Gastroesophageal sphincter (tissue), 4 donors: ENCODE measurements at regions not wholly inside any gene's neighbourhood (a gene's known extent, or its start where the extent isn't known, plus 50 kb on each side); places are given as distances from the start of the nearest gene placed in this dataset.

Source experiments
- ATAC-seq: fragments of 150-250 bp; one replicate; pipeline ENCODE4 v1.9.1; 2016; ENCODE audit warnings: mild to moderate bottlenecking, moderate library complexity
- H3K27ac ChIP-seq, 4 donors: fragments of 200-600 bp; sonication (generic) in 3 of 4; 1 replicate in 3 of 4; 2 replicates in 1 of 4; pipeline ENCODE4 v1.5.1; 2016 to 2019
- H3K27me3 ChIP-seq: fragments of 200-600 bp; sonication (generic); one replicate; pipeline ENCODE4 v1.5.1; 2019
- H3K36me3 ChIP-seq, 2 donors: fragments of 200-600 bp; sonication (generic); one replicate each; pipeline ENCODE4 v1.5.1; 2019; ENCODE audit warnings: control low read depth in 1 of 2
- H3K4me1 ChIP-seq, 3 donors: fragments of 200-600 bp; sonication (generic); 1 replicate in 2 of 3; 2 replicates in 1 of 3; pipeline ENCODE4 v1.5.1; 2016 to 2019; ENCODE audit warnings: control low read depth in 2 of 3
- H3K4me3 ChIP-seq, 2 donors: fragments of 200-600 bp; sonication (generic); one replicate each; pipeline ENCODE4 v1.5.1; 2019; ENCODE audit warnings: mild to moderate bottlenecking in 1 of 2, moderate library complexity in 1 of 2
- H3K9me3 ChIP-seq, 3 donors: fragments of 200-600 bp; sonication (generic); one replicate each; pipeline ENCODE4 v1.5.1; 2017 to 2019; ENCODE audit warnings: control low read depth in 2 of 3
- EP300 ChIP-seq: sonication (generic); formaldehyde crosslinking; IDR thresholded peaks from one replicate; pipeline ENCODE4 v1.6.1; 2017; ENCODE audit warnings: antibody characterized with exemption, mild to moderate bottlenecking
- POLR2A ChIP-seq, 2 donors: fragments of 450-650 bp; IDR thresholded peaks; one replicate each; pipeline ENCODE4 v1.6.1; 2017; ENCODE audit warnings: antibody characterized with exemption in 2 of 2, mild to moderate bottlenecking in 2 of 2, moderate library complexity in 1 of 2
- POLR2AphosphoS5 ChIP-seq: sonication (generic); formaldehyde crosslinking; IDR thresholded peaks from one replicate; pipeline ENCODE4 v1.6.1; 2017; ENCODE audit warnings: antibody characterized with exemption
- WGBS, 2 donors: methylation state at CpG; one replicate each; pipeline ENCODE4 v1.1.5; 2018; ENCODE audit warnings: low coverage in 1 of 2; 5-methylcytosine and 5-hydroxymethylcytosine counted together
- TF ChIP-seq, protein P1 (sequence below), 4 experiments: fragments of 200-600 bp in 2 of 4; fragments of 450-650 bp in 2 of 4; sonication (generic) in 1 of 4; IDR thresholded peaks; one replicate each; pipeline ENCODE4 v1.5.1; 2017 to 2019; ENCODE audit warnings: antibody characterized with exemption in 4 of 4, mild to moderate bottlenecking in 2 of 4, moderate library complexity in 2 of 4

DNA sequence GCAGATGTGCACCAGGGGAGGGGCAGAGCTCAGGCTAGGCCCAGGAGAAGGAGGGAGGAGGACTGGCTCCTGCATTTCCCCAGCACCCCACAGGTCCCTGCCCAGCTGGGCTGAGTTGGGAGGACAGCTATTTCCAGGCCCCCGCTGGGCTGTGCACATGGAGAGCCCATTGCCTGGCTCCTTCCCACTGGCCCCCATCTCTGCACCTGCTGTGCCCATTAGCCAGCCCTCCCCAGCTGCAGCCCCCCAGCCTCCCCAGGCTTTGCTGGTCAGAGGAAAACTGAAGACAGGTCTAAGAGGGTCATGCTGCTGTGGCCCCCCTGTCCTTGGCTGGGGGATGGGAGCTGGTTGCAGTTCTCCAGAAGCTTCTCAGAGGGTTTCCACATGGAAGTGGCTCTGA lies 81.8 kb upstream of the SHANK2 start:
- Histone ChIP-seq H3K27ac (no peak overlapping the region), H3K9me3 (peaks cover 0 to 7% (median 0%) of the 10 kb centered on the region in 3 donors), H3K4me3 (no peak overlapping the region), H3K4me1 (peaks cover 0 to 11% (median 0%) of the 10 kb centered on the region in 3 donors), H3K27me3 (peaks cover 37% of the 10 kb centered on the region), H3K36me3 (no peaks in the 10 kb centered on the region)
- 80% methylated on average over 1 of the region's 1 CpG; no CpG with 5 or more reads in 1 of the 2 donors for WGBS, 2 donors
- no peak for TF ChIP-seq POLR2A (IDR thresholded peaks at IDR 0.05)
- TF ChIP-seq EP300 = no peak
- no peak for TF ChIP-seq POLR2AphosphoS5
- TF ChIP-seq, protein P1, sequence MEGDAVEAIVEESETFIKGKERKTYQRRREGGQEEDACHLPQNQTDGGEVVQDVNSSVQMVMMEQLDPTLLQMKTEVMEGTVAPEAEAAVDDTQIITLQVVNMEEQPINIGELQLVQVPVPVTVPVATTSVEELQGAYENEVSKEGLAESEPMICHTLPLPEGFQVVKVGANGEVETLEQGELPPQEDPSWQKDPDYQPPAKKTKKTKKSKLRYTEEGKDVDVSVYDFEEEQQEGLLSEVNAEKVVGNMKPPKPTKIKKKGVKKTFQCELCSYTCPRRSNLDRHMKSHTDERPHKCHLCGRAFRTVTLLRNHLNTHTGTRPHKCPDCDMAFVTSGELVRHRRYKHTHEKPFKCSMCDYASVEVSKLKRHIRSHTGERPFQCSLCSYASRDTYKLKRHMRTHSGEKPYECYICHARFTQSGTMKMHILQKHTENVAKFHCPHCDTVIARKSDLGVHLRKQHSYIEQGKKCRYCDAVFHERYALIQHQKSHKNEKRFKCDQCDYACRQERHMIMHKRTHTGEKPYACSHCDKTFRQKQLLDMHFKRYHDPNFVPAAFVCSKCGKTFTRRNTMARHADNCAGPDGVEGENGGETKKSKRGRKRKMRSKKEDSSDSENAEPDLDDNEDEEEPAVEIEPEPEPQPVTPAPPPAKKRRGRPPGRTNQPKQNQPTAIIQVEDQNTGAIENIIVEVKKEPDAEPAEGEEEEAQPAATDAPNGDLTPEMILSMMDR (IDR thresholded peaks at IDR 0.05) = no peak
- no peak for ATAC-seq

DNA sequence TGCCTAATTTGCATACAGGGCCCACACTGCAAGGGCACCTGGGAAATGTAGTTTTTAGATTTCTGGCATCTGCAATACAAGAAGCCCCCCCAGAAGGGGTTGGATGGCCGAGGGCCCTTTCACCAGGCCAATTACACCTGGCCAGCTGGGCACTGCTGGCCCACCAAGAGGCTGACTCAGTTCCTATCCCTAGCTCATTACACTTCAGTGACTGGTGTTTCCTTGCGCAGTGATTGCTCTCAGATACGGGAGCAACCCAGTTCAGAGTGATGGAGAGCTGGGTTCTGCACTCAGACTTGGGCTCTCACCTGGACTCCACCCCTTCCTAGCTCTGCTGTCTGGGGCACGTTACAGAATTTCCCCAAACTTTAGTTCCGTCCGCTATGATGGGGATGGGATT lies 81.1 kb upstream of the SHANK2 start:
- Histone ChIP-seq H3K27me3 (peaks cover 37% of the 10 kb centered on the region), H3K4me3 (no peak overlapping the region), H3K4me1 (peaks cover 0 to 4% (median 0%) of the 10 kb centered on the region in 3 donors), H3K9me3 (peaks cover 0 to 7% (median 0%) of the 10 kb centered on the region in 3 donors), H3K36me3 (no peaks in the 10 kb centered on the region), H3K27ac (no peak overlapping the region)
- ATAC-seq = no peak
- 94% methylated on average over 3 of the region's 6 CpGs; no CpG with 5 or more reads in 1 of the 2 donors for WGBS, 2 donors
- TF ChIP-seq POLR2A (IDR thresholded peaks at IDR 0.05) (no peak), EP300 (no peak), POLR2AphosphoS5 (no peak)
- TF ChIP-seq, protein P1 (IDR thresholded peaks at IDR 0.05) = no peak

DNA sequence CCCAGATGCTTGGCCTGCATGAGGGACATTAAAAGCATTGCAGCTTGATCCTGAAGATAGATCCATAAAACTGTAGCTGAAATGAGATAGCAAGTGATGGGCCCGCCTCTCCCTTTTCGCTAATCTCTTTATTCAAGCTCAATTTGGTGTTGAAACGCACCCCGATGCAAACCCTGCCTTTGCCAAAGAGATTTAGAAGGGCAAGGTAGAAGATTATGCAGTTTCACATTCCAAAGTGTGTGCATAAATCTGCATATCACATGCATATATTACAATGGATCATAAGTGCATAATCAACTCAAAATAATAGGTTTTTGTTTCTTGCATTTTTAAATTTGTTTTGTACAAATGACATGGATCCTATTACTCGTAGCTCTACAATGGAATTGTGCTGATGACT lies 80.1 kb upstream of the SHANK2 start:
- 88 to 93% methylated on average over 5 of the region's 5 CpGs for WGBS, 2 donors
- no peak for ATAC-seq
- H3K27me3 ChIP-seq = peaks cover 37% of the 10 kb centered on the region
- TF ChIP-seq POLR2A (IDR thresholded peaks at IDR 0.05) (no peak), POLR2AphosphoS5 (no peak), EP300 (no peak)
- TF ChIP-seq, protein P1 (IDR thresholded peaks at IDR 0.05) = no peak
- H3K4me3 ChIP-seq = no peak overlapping the region
- no peaks in the 10 kb centered on the region for H3K36me3 ChIP-seq
- no peaks in the 10 kb centered on the region for H3K4me1 ChIP-seq
- no peak overlapping the region for H3K27ac ChIP-seq
- H3K9me3 ChIP-seq = peaks cover 0 to 7% (median 0%) of the 10 kb centered on the region in 3 donors

DNA sequence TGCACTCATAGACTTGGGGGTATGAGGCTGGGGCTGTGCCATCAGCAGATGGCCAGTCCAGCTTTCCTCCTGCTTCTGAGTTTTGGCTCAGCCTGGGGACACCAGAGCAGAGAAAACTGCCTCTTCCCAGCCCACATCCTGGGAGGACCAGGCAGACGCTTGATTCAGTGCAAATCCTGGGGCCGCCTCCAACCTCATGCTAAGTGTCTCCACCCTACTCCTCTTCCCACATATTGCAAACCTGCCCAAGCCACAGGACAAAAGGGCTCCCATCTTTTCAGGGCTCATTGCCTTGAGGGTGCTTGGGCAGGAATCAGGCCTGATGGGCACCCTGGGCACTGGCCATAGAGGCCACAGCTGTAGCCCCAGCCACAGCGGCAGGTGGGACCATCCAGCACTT lies 79.7 kb upstream of the SHANK2 start:
- H3K36me3 ChIP-seq = no peaks in the 10 kb centered on the region
- ATAC-seq = no peak
- no peak for TF ChIP-seq EP300
- no peak for TF ChIP-seq POLR2A (IDR thresholded peaks at IDR 0.05)
- TF ChIP-seq, protein P1 (IDR thresholded peaks at IDR 0.05) = no peak
- no peak for TF ChIP-seq POLR2AphosphoS5

DNA sequence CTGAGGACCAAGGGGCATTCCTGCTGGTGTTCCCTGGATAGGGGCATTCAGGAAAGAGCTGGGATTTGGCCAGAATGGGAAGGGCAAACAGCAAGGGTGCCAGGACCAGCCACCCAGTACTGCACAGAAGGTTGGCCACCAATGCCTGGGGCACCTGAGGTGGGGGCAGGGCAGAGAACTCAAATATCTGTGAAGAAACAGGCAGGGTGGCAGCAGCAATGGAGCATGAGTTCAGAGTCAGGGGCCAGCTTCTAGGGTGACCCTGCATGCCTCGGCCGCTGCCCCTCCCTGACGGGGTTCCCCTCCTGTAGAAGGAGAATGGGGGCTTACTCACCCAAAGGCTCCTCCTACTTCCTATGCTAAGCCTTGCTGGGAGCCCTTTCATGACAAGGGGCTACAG lies 79.3 kb upstream of the SHANK2 start:
- peaks cover 0 to 7% (median 0%) of the 10 kb centered on the region in 3 donors for H3K9me3 ChIP-seq
- no peak for ATAC-seq
- no peak overlapping the region for H3K4me3 ChIP-seq
- 45% methylated on average over 2 of the region's 3 CpGs; no CpG with 5 or more reads in 1 of the 2 donors for WGBS, 2 donors
- H3K27me3 ChIP-seq = peaks cover 37% of the 10 kb centered on the region
- no peaks in the 10 kb centered on the region for H3K36me3 ChIP-seq
- no peak for TF ChIP-seq EP300
- TF ChIP-seq, protein P1 (IDR thresholded peaks at IDR 0.05) = no peak
- no peak for TF ChIP-seq POLR2AphosphoS5
- no peak for TF ChIP-seq POLR2A (IDR thresholded peaks at IDR 0.05)
- H3K4me1 ChIP-seq = no peaks in the 10 kb centered on the region
- no peak overlapping the region for H3K27ac ChIP-seq

More for the DNA sequence above, 79.7 kb upstream of the SHANK2 start:
- Histone ChIP-seq H3K27ac (no peak overlapping the region), H3K4me3 (no peak overlapping the region), H3K4me1 (no peaks in the 10 kb centered on the region), H3K9me3 (peaks cover 0 to 7% (median 0%) of the 10 kb centered on the region in 3 donors), H3K27me3 (peaks cover 37% of the 10 kb centered on the region)
- 60% methylated on average over 1 of the region's 3 CpGs; no CpG with 5 or more reads in 1 of the 2 donors for WGBS, 2 donors
